ENCODE measurements at regions not wholly inside any gene's neighbourhood (a gene's known extent, or its start where the extent isn't known, plus 50 kb on each side); places are given as distances from the start of the nearest gene placed in this dataset.

GRCh38 chr17:83201206-83202001, 122.0 kb downstream of the METRNL start:
- TF ChIP-seq CTCF (IDR thresholded peaks at IDR 0.05) = no peak
- TF ChIP-seq POLR2A (IDR thresholded peaks at IDR 0.05) = no peak
- no peak for TF ChIP-seq POLR2AphosphoS5 (IDR thresholded peaks at IDR 0.05; ENCODE audit: insufficient read depth in 1 of 2, low read depth in 1 of 2)

Measured in vagina (tissue), 2 donors.